NCI-H128 (cell line): ENCODE measurements at regions not wholly inside any gene's neighbourhood (a gene's known extent, or its start where the extent isn't known, plus 50 kb on each side); places are given as distances from the start of the nearest gene placed in this dataset.

Experiments
- DNase-seq: peaks from one replicate; lab custom pipeline; 2025; ENCODE audit not compliant: unreplicated experiment; lab: John Stamatoyannopoulos, UW

DNA sequence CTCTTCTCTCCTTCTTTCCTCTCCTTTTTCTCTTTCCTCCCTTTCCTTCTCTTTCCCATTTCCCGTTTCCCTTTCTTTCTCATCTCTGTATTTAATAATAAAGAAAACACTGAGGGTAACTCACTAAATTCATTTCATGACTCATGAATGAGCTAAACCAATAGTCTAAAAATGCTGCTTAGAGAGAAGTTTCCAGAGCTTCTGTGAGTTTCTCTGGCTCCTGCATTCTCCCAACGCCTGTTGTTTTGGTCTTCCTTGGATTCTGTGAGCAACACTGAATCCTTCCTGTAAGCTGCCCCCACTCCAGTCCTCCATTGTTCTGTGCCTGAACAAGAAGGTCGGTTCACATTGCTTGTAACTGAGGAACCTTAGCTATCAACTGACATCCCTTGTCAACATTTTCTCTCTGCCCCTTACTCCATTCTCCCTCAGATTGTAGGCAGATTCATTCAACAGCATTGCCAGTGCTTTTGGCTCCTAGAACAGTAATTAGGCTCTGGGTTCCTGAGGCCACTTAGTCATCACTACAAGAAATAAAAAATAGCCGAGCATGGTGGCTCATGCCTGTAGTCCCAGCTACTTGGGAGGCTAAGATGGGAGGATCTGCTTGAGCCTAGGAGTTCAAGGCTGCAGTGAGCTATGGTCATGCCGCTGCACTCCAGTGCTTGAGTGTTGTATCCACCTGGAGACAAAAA lies 237.7 kb upstream of the KLF4 start:
- DNase-seq, result no peak

DNA sequence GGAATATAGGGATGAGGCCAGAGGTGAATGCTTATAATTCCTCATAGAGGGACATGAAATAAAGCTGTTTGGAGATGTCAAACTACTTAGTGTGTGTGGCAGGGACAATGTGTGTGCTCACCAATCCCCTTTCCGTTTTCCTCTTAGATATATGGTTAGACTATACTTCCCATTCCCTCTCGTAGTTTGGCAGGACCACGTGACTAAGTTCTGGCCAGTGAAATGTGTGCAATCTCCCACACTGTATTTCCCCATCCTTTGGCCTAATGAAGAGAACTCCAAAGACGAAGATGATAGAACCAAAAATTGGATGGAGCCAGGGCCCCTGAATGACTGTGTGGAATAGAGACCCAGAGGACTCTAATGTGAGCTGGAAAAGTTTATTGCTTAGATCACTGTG lies 233.4 kb upstream of the KLF4 start:
- DNase-seq, result no peak

DNA sequence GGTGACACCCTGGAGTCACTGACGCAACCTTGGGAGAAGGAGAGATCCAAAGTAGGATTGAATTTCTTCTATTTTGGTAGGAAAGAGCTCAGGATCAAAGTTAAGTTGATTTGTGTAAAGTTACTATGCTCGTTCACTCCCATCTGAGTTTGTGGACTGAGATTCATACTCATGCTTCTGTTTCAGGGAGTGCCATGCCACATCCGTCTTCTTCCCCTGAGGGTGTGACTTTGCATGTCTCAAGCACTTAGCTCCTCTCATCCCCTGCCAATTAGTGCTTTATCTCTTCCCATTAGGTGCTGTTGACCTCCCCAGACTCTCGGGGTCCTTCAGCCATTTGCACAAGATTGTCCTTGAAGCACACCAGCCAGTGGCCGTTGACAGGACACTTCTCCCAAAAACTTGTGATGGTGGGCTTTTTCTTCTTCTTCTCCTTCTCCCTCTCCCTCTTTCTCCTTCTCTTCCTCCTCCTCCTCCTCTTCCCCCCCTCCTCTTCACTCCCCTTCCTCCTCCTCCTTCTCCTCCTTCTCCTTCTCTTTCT lies 232.2 kb upstream of the KLF4 start:
- no peak for DNase-seq

DNA sequence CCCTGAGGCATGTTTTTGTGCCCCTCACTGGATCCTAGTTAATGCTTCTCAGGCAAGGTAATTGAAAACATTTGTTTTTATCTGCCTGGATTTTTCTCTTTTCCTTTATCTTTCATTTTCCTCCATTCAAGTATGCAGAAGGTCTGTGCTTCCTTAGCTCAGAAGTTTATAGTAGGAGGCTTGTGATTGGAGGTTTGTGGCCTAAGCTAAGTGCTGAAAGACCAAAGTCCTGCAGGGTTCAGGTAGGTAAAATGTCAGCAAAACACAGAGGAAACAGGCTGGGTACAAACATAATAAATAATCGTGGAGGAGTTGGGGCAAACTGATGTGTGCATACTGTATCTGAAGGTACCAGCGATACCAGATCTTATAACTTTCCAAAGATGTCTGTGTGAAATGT lies 230.9 kb upstream of the KLF4 start:
- no peak for DNase-seq

DNA sequence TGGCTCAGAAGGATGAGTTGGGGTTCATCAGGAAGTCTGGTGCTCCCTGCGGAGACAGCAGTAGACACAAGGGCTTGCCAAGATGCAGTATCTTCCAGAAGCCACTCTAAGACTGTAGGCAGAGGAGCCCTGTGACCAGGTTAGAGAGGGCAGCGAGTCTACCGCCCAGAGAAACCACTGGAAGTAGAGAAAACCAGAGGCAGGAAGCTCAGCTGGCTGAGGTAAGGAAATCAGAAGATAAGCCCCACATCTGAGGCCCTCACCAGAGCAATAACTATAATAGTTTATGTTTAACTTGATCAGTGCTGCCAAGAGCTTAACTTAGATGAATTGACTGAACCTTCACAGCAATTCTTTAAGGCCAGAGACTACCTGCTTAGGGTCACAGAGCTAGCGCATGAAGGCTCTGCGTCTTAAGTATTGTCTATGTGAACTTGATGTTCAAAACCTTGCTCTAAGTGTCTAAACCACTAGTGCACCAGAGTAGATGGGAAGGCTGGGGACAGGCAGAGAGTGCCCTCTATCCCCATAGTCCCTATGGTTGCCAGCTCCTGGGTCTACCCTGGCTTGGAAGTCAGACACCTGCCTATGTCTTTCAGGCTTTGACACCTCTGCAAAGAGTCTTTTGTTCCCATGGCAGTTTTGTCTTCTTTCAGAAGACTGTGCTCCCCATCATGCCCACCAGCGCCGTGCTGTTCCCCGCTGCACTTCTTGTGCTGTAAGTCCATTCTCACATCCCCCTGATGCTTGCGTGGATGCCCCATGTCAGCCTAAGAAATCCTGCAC lies 228.2 kb upstream of the KLF4 start:
- no peak for DNase-seq

DNA sequence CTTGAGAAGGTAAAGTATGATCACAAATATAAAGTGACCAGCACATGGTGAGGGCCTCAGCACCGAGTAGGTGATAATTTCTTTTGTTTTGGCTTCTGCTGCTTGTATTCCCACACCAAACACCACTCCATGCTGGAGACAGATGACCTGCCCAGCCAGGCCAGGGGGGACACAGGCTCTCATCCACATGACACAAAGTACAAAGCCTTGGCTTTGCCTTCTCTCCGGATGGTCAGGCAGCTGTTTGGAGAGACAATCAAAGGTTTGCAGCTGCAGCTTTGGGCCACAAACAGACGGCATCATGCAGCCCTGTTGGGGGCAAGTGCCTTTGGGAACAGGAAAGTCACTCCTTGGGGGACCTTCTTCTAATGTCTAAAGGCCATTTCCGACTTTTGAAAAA lies 226.2 kb upstream of the KLF4 start:
- no peak for DNase-seq

DNA sequence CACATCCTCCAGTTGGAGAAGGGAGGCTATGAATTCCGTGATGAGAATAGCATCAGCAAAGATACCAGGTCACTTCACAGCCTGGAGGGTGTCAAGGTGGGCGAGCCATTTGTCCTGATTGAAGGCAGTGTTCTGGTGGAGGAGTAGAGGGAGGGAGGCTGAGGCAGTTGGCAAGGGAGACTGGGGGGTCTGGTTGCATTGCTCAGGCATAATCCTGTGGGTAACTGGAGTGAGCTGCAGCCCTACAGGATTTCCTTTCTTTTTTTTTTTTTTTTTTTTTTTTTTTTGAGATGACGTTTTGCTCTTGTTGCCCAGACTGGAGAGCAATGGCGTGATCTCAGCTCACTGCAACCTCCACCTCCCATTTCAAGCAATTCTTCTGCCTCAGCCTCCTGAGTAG lies 223.9 kb upstream of the KLF4 start:
- no peak for DNase-seq

DNA sequence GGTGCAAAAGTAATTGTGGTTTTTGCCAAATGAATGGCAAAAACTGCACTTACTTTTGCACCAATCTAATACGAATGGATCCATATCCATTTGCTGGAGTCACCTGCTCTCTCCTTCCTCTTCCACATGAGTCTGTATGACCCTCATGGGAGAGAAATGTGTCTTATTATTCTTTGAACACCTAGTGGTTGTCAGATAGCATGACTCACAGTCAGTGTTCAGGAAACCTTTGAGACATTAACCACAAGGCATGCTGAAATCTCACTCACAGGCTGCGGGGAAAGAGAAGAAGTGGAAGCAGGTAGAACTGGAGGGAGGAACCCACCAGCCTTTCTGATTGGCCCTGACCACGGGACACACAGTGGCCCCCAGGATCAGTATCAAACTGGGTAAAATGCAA lies 222.8 kb upstream of the KLF4 start:
- no peak for DNase-seq

DNA sequence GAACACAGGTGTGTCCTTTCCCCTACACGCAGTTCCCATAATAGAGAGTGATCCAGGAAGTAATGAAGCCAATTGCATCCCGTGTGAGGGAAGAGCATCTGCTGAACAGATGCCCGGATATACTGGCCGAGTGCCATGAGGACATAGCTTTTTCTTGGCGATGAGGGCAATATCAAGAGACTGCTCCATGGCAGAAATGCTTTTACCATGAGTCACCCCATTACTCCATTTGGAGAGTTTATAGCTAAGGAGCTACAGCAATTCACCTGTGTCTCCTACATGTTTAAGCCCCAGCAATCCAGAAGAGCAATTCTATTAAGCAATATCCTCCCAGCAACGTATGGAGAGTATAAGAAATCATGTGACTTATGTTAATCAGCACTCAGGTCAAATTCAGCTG lies 222.0 kb upstream of the KLF4 start:
- DNase-seq, result no peak

DNA sequence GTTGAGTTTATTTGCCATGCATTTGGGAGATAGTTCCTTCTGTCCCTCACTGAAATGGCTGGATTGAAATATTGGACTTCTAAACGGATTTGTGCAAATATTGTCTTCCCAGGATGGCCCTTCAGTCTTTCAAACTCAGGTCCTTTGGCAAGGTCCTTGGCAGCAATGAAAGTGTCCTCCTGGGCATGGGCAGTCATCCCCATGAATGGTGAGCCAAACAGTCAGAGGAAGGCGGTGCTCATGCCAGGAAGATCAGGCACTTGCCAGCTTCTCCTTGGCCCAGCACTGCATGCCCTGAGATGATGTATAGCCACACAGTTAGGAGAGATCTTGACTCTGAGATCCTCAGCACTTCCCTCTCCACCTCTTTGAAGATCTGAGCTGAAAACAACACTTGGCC lies 221.4 kb upstream of the KLF4 start:
- no peak for DNase-seq

DNA sequence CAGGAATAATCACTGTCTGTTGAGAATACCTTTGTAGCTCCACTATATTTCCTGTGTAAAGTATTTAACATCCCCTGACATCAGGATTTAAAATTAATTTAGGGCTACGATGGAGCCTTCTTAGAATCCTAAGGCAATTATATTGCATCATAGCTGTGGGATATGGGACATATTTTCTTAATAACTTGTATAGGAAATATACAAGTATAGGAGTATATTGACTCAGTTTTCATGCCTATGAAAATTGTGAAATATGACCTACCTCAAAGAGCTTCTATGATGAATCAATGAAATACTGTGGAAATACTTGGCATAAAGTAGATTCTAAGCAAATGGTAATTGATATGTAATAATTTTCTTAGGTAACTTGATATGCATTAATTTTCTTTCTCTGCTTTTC lies 221.0 kb upstream of the KLF4 start:
- no peak for DNase-seq

DNA sequence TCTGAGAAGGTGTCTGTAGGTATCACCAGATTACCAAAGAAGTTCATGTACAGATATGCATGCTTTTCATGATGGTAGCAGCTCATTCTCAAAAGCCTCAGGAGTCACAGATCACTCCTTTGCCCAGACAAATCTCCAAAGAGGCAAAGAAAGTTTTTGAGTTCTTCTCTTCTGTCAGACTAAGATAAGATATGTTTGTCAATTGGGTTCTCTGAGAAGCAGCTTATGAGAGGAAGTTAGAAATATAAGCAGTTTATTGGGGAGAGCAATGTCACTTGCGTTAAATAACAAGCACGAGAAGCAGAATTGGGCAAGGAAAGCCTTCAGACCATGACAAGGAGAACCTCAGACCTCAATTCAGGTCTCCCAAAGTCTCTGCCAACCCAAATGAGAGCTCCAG lies 219.2 kb upstream of the KLF4 start:
- no peak for DNase-seq

DNA sequence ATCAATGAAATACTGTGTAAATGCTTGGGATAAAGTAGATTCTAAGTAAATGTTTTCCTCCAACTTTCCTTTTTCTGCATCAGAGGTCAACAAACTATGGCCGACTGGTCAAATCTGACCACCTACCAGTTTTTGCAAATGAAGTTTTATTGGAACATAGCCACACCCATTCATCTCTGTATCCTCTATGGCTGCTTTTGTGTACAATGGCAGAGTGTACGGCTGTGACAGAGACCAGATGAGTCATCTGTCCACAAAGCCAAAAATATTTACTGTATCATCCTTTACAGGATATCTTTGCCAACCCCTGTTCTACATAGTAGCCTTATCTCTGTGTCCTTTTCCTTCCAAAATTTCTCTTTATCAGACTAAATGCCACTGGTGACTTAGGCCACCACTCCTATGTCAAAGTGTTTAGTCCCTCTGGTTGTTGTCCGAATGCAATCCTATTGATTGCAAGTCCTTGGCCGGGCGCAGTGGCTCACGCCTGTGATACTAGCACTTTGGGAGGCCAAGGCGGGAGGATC lies 218.4 kb upstream of the KLF4 start:
- no peak for DNase-seq

DNA sequence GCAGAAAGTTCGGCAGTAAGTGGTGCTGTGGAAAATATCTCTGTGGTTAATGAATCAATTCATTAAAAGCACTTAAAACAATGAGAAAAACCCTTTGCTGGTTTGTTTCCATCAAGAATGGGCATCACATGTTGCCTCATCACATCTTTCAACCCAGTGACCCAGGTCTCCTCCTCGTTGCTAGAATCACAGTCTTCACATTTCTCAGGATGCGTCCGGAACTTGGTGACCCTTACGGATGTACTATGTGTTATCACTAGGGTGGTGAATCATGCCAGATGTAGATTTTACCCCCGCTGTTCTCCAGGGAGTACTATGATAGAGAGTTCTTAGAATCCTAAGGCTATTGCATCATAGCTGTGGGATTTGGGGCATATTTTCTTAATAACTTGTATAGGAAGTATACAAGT lies 217.9 kb upstream of the KLF4 start:
- no peak for DNase-seq

DNA sequence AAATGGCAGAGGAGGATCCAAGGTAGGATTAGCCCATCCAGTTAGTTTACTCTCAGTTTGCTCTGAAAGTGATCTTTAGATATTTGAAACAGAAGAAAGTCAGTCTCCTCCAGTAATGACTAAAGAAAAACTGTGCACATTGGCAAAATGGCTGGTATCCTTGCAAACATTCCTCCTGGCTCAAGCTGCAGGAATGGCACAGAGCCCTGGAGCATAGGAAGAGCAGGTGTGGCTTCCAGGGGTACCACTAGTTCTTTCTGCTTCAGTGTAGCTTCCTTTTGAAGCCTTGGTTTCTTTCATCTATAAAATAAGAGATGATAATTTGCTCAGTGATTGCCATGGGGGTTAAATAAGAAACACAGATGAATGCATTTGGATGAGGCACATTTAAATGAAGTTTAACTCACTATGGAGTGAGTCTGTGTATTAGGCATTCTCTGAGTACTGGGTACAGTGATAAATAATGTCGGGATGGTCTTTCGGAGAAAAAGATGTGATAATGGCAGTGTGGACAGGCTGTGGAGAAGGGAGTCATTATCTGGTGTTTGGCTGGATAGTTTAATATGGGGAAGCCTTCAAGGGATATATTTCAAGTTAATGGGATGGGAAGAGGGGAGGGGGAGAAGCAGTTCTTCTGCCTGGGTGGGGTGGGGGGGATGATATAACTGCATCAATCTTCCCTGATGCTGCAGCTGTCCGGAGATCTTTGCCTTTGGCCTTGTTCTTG lies 217.3 kb upstream of the KLF4 start:
- DNase-seq, result no peak

DNA sequence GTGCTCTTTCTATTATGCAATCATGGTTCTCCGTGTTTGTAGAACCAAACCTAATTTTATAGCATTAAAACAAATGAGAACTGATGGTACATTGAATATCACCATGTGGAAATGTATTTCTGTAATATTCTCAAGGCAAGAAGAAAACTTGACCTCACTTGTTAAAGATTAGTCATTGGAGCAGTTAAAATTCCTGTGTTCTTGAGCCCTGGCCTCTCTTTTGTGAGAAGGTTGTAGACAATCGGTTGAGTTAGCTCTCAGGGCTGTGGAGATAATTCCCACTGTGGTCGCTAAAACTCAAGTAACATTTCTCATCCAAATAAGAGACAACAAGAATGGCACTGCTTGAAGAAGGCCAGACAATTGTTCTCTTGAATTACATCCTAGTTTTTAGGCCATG lies 216.0 kb upstream of the KLF4 start:
- no peak for DNase-seq

DNA sequence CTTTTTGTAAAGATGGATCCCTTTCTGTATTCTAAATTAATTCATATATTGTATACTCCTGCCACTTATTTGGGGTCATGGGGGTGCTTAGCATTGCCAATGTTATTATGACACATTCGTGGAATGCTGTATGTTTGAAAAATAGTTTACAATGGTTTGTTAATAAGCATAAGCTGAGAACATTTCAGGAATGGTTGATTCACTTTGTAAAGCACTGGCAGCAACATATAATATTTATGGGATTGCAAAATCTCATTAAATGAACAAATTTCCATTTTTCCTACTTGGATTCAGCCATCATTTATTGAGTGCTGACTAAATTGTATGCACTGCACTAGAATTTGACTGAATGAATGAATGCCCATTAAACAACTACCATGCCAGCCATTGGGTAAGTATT lies 215.2 kb upstream of the KLF4 start:
- no peak for DNase-seq

DNA sequence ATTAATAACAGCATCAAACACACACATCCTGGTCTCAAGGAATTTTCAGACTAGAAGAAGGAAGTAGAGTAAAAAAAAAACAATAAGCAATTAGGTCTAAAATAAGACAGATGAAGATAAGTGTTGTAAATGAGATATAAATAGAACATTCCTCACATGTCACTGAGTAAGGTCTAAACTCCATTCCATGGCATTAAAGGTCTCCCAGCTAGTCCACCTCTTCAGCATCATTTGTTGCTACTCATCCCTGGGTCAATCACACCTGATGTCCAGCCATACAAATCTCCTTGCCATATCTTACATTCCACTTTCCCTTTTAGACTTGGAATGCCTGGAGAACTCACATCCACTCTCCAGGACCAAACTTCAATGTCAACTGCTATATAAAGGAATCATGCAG lies 214.1 kb upstream of the KLF4 start:
- no peak for DNase-seq

DNA sequence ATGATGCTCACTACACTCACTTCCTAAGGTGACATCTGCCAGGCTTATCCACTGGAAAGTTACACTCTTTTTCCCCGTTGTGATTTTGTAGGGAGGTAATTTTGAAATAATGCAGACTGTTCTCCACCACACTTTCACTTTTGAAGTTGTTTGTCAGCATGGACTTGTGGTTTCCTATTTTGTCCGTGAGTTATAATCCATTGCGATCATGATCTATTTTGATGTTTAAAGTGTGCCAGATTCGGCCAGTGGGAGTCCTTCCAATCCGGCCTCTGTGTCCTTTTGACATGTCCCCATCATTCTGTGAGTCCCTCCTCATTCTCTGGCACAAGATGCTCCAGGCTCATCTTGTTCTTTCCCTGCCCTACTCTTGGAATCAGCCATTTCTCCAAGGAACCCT lies 211.3 kb upstream of the KLF4 start:
- DNase-seq, result no peak

DNA sequence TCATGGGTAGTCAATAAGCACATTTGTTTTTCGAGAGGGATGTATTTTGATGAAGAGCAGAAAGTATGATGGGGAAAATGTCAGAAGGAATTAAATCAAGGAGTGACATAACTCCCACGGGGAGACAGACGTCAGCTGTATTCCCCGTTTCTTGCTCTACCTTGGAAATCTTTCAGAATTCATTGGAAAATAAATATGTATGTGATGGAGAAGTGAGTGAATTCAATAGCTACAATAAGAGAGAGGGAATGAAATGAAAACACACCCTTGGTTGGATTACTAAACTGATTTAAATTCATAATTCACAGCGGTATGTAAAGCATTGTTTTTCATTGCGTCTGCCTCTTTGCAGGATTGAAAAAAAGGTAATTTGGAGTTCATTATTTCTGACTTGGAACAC lies 209.7 kb upstream of the KLF4 start:
- no peak for DNase-seq

DNA sequence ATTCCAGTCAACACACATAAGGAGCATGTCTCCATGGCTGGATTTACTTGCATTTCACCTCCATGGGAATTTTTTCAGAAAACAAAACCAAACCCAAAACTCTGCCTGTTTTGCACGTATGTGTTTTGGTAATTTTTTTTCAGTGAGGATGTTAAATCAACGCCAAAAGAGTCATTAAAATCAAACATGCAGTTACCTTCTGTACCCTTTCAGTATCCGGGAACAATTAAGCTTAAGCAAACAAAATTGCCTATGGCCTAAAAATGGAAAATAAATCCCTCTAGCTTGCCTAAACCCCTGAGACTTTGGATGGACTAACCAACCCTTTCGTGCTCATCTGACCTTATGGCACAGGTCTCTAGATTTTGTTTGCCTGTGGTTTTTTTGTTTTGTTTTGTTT lies 209.2 kb upstream of the KLF4 start:
- no peak for DNase-seq

DNA sequence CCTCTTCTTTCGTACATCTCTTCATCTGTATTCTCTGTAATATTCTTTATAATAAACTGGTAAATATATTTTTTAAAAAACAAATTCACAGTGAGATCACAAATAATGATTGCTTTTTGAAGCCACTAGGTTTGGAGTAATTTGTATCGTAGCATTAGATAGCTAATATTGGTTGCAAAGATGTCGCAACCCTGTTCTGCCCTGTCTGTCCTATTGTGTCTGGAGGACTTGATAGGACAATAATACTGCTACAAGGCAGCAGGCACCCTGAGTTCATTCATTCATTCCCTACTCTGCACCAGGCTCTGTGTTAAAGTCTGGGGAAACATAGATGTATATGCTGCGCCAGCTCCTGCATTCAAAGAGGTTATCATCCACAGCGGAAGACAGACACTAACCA lies 206.7 kb upstream of the KLF4 start:
- no peak for DNase-seq
